Liver (tissue), 3 donors: ENCODE measurements at regions not wholly inside any gene's neighbourhood (a gene's known extent, or its start where the extent isn't known, plus 50 kb on each side); places are given as distances from the start of the nearest gene placed in this dataset.

Experiments
- ATF3 ChIP-seq: IDR thresholded peaks from 2 replicates; pipeline ENCODE4 v1.6.1; 2016; ENCODE audit warnings: antibody characterized with exemption
- CTCF ChIP-seq: fragments of 150-350 bp; IDR thresholded peaks from 2 replicates; pipeline ENCODE4 v1.5.1; 2017; ENCODE audit warnings: improper control_type of control experiment, low read depth, low read length; ENCODE audit not compliant: missing input control
- FOXA1 ChIP-seq: IDR thresholded peaks from 2 replicates; pipeline ENCODE4 v1.6.1; 2016; ENCODE audit warnings: antibody characterized with exemption
- GABPA ChIP-seq, 2 donors: IDR thresholded peaks in 1 of 2; conservative IDR thresholded peaks in 1 of 2; 2 replicates each; pipeline ENCODE4 v1.6.1; 2016; ENCODE audit warnings: antibody characterized with exemption in 2 of 2, mild to moderate bottlenecking in 1 of 2, moderate library complexity in 1 of 2
- HNF4A ChIP-seq, 2 donors: conservative IDR thresholded peaks; 2 replicates each; pipeline ENCODE4 v1.6.1; 2016; ENCODE audit warnings: antibody characterized with exemption in 2 of 2, mild to moderate bottlenecking in 2 of 2
- HNF4G ChIP-seq: IDR thresholded peaks from 2 replicates; pipeline ENCODE4 v1.6.1; 2016; ENCODE audit warnings: antibody characterized with exemption
- MAX ChIP-seq: IDR thresholded peaks from 2 replicates; pipeline ENCODE4 v1.6.1; 2016; ENCODE audit warnings: antibody characterized with exemption
- NR2F2 ChIP-seq: IDR thresholded peaks from 2 replicates; pipeline ENCODE4 v1.6.1; 2016; ENCODE audit warnings: antibody characterized with exemption
- RAD21 ChIP-seq, 2 donors: IDR thresholded peaks; 2 replicates each; pipeline ENCODE4 v1.6.1; 2016; ENCODE audit warnings: antibody characterized with exemption in 2 of 2, mild to moderate bottlenecking in 2 of 2
- REST ChIP-seq: IDR thresholded peaks from 2 replicates; pipeline ENCODE4 v1.6.1; 2016; ENCODE audit warnings: antibody characterized with exemption, mild to moderate bottlenecking
- TAF1 ChIP-seq: conservative IDR thresholded peaks from 2 replicates; pipeline ENCODE4 v1.6.1; 2016; ENCODE audit warnings: antibody characterized with exemption, mild to moderate bottlenecking
- YY1 ChIP-seq: IDR thresholded peaks from 2 replicates; pipeline ENCODE4 v1.6.1; 2016; ENCODE audit warnings: antibody characterized with exemption, mild to moderate bottlenecking
- ZBTB33 ChIP-seq: IDR thresholded peaks from 2 replicates; pipeline ENCODE4 v1.6.1; 2016; ENCODE audit warnings: antibody characterized with exemption
- donor health status: healthy.
- donor health status: healthy.

GRCh38 chr5:128646176-128646575, 108.1 kb upstream of the FBN2 start:
- TF ChIP-seq CTCF (no peak), FOXA1 (no peak), RAD21 (IDR thresholded peaks at IDR 0.05) (no peak), ZBTB33 (no peak), MAX (no peak), TAF1 (no peak), HNF4A (conservative IDR thresholded peaks at IDR 0.05) (no peak), YY1 (no peak), NR2F2 (no peak), GABPA (IDR thresholded peaks at IDR 0.05 in 1 of 2, conservative IDR thresholded peaks at IDR 0.05 in 1 of 2) (no peak), HNF4G (no peak), REST (no peak), ATF3 (no peak)
